Activated CD8-positive, alpha-beta T cell treated with anti-CD3 and anti-CD28 coated beads for 36 hours (primary cell): ENCODE measurements at regions not wholly inside any gene's neighbourhood (a gene's known extent, or its start where the extent isn't known, plus 50 kb on each side); places are given as distances from the start of the nearest gene placed in this dataset.

Experiments used
- ATAC-seq: fragments of 200-7000 bp; cut with Tn5 transposase; one replicate; pipeline ENCODE4 v1.10.0; 2021; ENCODE audit warnings: mild to moderate bottlenecking, moderate library complexity
- CTCF ChIA-PET: fragments of 350-600 bp; sonication (Branson Sonifier 250); formaldehyde crosslinking; loops from one replicate; lab custom pipeline; 2021; ENCODE audit warnings: antibody characterized with exemption; lab: Charles Lee
- POLR2A ChIA-PET: fragments of 350-600 bp; sonication (Branson Sonifier 250); formaldehyde crosslinking; loops from one replicate; lab custom pipeline; 2021; ENCODE audit warnings: antibody characterized with exemption; lab: Charles Lee
- DNase-seq: peaks from one replicate; pipeline ENCODE4 v3.0.0-alpha.2; 2020
- H3K27ac Mint-ChIP-seq: one replicate; pipeline ENCODE4 v1.8.0; 2021; ENCODE audit warnings: mild to moderate bottlenecking, mixed read lengths
- H3K27me3 Mint-ChIP-seq: one replicate; pipeline ENCODE4 v1.8.0; 2021; ENCODE audit warnings: mixed read lengths
- H3K36me3 Mint-ChIP-seq: one replicate; pipeline ENCODE4 v1.8.0; 2021; ENCODE audit warnings: low read depth, mixed read lengths
- H3K4me1 Mint-ChIP-seq: one replicate; pipeline ENCODE4 v1.8.0; 2021; ENCODE audit warnings: low read depth, mixed read lengths
- H3K4me3 Mint-ChIP-seq: one replicate; pipeline ENCODE4 v1.8.0; 2021; ENCODE audit warnings: mild to moderate bottlenecking, moderate library complexity, mixed read lengths
- H3K9me3 Mint-ChIP-seq: one replicate; pipeline ENCODE4 v1.8.0; 2021; ENCODE audit warnings: mixed read lengths
- CTCF ChIP-seq: fragments of 200-600 bp; IDR thresholded peaks from one replicate; pipeline ENCODE4 v1.8.0; 2022; ENCODE audit warnings: antibody characterized with exemption, mild to moderate bottlenecking
- intact Hi-C: fragments of 100-400 bp; cut with micrococcal nuclease; formaldehyde crosslinking; loops from one replicate; pipeline ENCODE4 v1.10.0; 2022

DNA sequence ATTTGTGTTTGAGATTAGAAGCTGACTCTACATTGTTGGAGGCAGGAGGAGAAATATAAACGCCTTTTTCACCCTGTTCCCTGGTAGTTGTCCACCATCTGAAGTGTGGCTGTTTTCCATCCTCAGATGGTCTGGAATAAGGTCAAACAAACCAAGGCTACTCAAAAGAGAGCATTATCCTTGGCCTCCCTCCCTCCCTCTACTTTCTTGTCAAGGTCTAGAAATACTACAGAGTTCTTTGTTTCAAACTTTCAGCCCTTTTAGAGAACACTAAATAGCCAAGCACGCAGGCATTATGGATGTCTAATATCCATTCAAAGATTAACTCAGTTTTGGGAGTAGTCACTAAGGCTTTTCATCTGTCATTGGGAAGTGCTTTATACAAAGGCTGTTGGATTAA is 215.8 kb upstream of the ITGA4 start:
- H3K9me3 Mint-ChIP-seq = peaks cover 9% of the 10 kb centered on the region
- ChIA-PET CTCF (interaction anchor here (0.5 to 1.7 kb wide), 7 partner anchors 9 to 189 kb away, joined by 3 to 8 read pairs (median 3); no protein-coding TSS in a partner anchor), POLR2A (interaction anchor here (1.1 kb wide), 1 partner anchor 96 kb away, joined by 3 read pairs; no protein-coding TSS in a partner anchor)
- ATAC-seq = peak; percentile 10
- intact Hi-C loops = no loop called here
- TF ChIP-seq CTCF = no peak
- peak overlapping the region; percentile 57 for H3K27ac Mint-ChIP-seq
- H3K36me3 Mint-ChIP-seq = peaks cover 18% of the 10 kb centered on the region
- DNase-seq = no peak
- H3K4me3 Mint-ChIP-seq = no peak overlapping the region
- no peaks in the 10 kb centered on the region for H3K27me3 Mint-ChIP-seq
- H3K4me1 Mint-ChIP-seq = peaks cover 55% of the 10 kb centered on the region

DNA sequence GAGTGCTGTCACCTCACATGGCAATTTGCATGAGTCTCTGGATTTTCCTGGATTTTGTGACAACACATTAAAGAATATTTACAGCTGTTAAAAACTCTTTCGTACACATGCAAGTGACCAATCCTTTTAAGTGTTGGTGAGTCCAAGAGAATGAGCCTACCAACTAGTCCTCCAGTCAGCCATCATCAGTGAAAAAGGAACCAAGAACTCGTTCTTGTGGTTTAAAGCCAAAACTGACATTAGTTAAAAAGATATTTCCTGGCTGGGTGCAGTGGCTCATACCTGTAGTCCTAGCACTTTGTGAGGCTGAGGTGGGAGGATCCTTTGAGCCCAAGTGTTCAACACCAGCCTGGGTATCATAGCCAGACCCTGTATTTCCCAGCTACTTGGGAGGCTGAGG is 215.4 kb upstream of the ITGA4 start:
- DNase-seq (peak; percentile 38), ATAC-seq (peak; percentile 76)
- Mint-ChIP-seq H3K36me3 (peaks cover 18% of the 10 kb centered on the region), H3K27ac (peak overlapping the region; percentile 57), H3K27me3 (no peaks in the 10 kb centered on the region), H3K4me1 (peaks cover 52% of the 10 kb centered on the region), H3K4me3 (no peak overlapping the region), H3K9me3 (peaks cover 9% of the 10 kb centered on the region)
- TF ChIP-seq CTCF = no peak
- intact Hi-C loops = no loop called here
- ChIA-PET POLR2A (interaction anchor here (1.0 to 1.1 kb wide), 2 partner anchors 97 to 229 kb away, joined by 3 read pairs; no protein-coding TSS in a partner anchor), CTCF (interaction anchor here (1.1 to 1.7 kb wide), 4 partner anchors 10 to 189 kb away, joined by 3 to 8 read pairs (median 5); no protein-coding TSS in a partner anchor)

DNA sequence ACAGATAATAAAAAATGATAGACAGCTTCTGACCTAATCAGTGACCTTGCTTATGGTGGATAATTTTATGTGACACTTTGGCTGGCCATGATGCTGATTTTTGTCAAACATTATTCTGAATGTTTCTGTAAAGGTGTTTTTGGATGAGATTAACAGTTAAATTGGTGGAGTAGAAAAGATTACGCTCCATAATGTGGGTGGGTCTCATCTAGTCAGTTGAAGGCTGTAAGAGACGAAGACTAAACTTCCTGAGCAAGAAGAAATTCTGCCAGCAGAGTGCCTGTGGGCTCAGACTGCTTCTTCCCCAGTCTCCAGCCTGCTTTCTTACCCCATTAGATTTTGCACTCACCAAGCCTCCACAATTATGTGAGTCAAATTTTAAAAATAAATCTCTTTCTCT is 214.9 kb upstream of the ITGA4 start:
- Mint-ChIP-seq H3K9me3 (peaks cover 5% of the 10 kb centered on the region), H3K4me3 (no peak overlapping the region), H3K27ac (peak overlapping the region; percentile 57), H3K36me3 (peaks cover 13% of the 10 kb centered on the region), H3K4me1 (peaks cover 48% of the 10 kb centered on the region), H3K27me3 (no peaks in the 10 kb centered on the region)
- ChIA-PET CTCF (interaction anchor here (1.2 kb wide), 1 partner anchor 188 kb away, joined by 3 read pairs; no protein-coding TSS in a partner anchor), POLR2A (interaction anchor here (1.0 to 1.1 kb wide), 2 partner anchors 97 to 229 kb away, joined by 3 read pairs; no protein-coding TSS in a partner anchor)
- ATAC-seq (no peak), DNase-seq (no peak)
- intact Hi-C loops = no loop called here
- TF ChIP-seq CTCF = no peak

DNA sequence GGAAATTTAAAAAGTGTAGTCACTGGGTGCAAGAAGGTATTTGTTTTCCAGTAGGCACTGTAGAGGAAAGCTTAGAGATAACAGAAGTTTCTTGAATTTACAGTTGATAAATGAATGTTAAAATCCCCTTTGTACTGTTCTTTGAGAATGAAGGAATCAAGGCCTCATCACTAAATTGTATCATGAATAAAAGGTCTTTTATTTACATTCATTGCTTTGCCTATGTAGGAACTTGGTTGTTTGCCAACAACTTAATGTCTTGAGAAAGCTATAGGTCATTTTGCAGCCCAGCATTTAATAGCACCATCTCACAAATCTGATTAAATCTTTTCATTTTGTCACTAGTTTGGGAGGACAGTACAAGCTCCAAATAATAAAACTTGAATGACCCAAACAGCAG is 213.9 kb upstream of the ITGA4 start:
- Mint-ChIP-seq H3K27ac (no peak overlapping the region), H3K36me3 (peaks cover 13% of the 10 kb centered on the region), H3K4me1 (peaks cover 54% of the 10 kb centered on the region), H3K27me3 (no peaks in the 10 kb centered on the region), H3K4me3 (no peak overlapping the region), H3K9me3 (peaks cover 4% of the 10 kb centered on the region)
- CTCF ChIA-PET = interaction anchor here (0.9 to 1.6 kb wide), 3 partner anchors 9 to 61 kb away, joined by 3 to 4 read pairs (median 3); no protein-coding TSS in a partner anchor
- no peak for TF ChIP-seq CTCF
- intact Hi-C loops = no loop called here
- DNase-seq = no peak
- POLR2A ChIA-PET = no interaction called here
- no peak for ATAC-seq

DNA sequence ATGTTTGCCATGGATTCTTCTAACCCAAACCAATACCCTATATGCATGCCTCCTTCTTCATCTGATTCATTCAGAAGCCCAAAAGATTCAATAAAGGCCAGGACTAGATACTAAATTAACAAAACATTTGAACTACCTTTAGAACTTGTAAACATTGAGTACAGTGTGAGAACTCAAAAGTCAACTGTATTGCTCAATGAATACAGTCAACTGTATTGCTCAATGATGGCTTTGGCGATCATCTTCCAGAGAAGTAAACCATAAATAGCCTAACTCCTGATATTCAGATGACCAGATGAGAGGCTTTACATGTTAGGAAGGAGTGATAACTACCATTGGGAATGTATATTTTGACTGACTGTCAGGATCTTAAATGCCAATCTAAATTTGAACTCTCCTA is 206.5 kb upstream of the ITGA4 start:
- no peak overlapping the region for H3K4me3 Mint-ChIP-seq
- H3K27ac Mint-ChIP-seq = no peak overlapping the region
- no peak for ATAC-seq
- no peak for TF ChIP-seq CTCF
- DNase-seq = no peak
- peaks cover 8% of the 10 kb centered on the region for H3K9me3 Mint-ChIP-seq
- intact Hi-C loops = no loop called here
- H3K27me3 Mint-ChIP-seq = no peaks in the 10 kb centered on the region
- POLR2A ChIA-PET = no interaction called here
- peaks cover 36% of the 10 kb centered on the region for H3K4me1 Mint-ChIP-seq
- peaks cover 5% of the 10 kb centered on the region for H3K36me3 Mint-ChIP-seq
- CTCF ChIA-PET = interaction anchor here (0.9 to 1.1 kb wide), 2 partner anchors 9 to 10 kb away, joined by 3 read pairs; no protein-coding TSS in a partner anchor
